ENCODE measurements at regions not wholly inside any gene's neighbourhood (a gene's known extent, or its start where the extent isn't known, plus 50 kb on each side); places are given as distances from the start of the nearest gene placed in this dataset.
"Not testable (repeated sequence)": the region's sequence is repeated elsewhere in the genome, so short reads cannot be mapped to it uniquely, and the experiment has no call there.

- no peak for DNase-seq (ENCODE audit: low read depth in 2 of 2)
Measured at GRCh38 chr15:96199111-96199510, 131.4 kb upstream of the NR2F2 start.

- DNase-seq (ENCODE audit: low read depth in 2 of 2) = no peak
Measured at GRCh38 chr15:96200357-96200967, 130.0 kb upstream of the NR2F2 start.

GRCh38 chr15:96201696-96202095 is 128.8 kb upstream of the NR2F2 start:
- no peak for DNase-seq (ENCODE audit: low read depth in 2 of 2)

GRCh38 chr15:96205588-96205987 is 124.9 kb upstream of the NR2F2 start:
- not testable (repeated sequence) for DNase-seq (ENCODE audit: low read depth in 2 of 2)

- DNase-seq (ENCODE audit: low read depth in 2 of 2) = no peak
Measured at GRCh38 chr15:96207377-96208006, 123.0 kb upstream of the NR2F2 start.

- no peak for DNase-seq (ENCODE audit: low read depth in 2 of 2)
Measured at GRCh38 chr15:96209285-96209735, 121.2 kb upstream of the NR2F2 start.

GRCh38 chr15:96213045-96213444 is 117.5 kb upstream of the NR2F2 start:
- no peak for DNase-seq (ENCODE audit: low read depth in 2 of 2)

GRCh38 chr15:96213896-96214295 is 116.6 kb upstream of the NR2F2 start:
- DNase-seq (ENCODE audit: low read depth in 2 of 2) = no peak

- DNase-seq (ENCODE audit: low read depth in 2 of 2) = not testable (repeated sequence)
Measured at GRCh38 chr15:96216481-96216880, 114.0 kb upstream of the NR2F2 start.

- no peak for DNase-seq (ENCODE audit: low read depth in 2 of 2)
Measured at GRCh38 chr15:96217983-96218382, 112.5 kb upstream of the NR2F2 start.

GRCh38 chr15:96218623-96219455 is 111.7 kb upstream of the NR2F2 start:
- DNase-seq (ENCODE audit: low read depth in 2 of 2) = no peak

GRCh38 chr15:96219681-96220080 is 110.8 kb upstream of the NR2F2 start:
- no peak for DNase-seq (ENCODE audit: low read depth in 2 of 2)

- no peak for DNase-seq (ENCODE audit: low read depth in 2 of 2)
Measured at GRCh38 chr15:96220657-96221056, 109.8 kb upstream of the NR2F2 start.

- DNase-seq (ENCODE audit: low read depth in 2 of 2) = no peak
Measured at GRCh38 chr15:96222981-96223380, 107.5 kb upstream of the NR2F2 start.

- DNase-seq (ENCODE audit: low read depth in 2 of 2) = no peak
Measured at GRCh38 chr15:96223939-96224338, 106.6 kb upstream of the NR2F2 start.

- no peak for DNase-seq (ENCODE audit: low read depth in 2 of 2)
Measured at GRCh38 chr15:96225642-96226259, 104.7 kb upstream of the NR2F2 start.

- DNase-seq (ENCODE audit: low read depth in 2 of 2) = no peak
Measured at GRCh38 chr15:96230526-96231181, 99.8 kb upstream of the NR2F2 start.

- DNase-seq (ENCODE audit: low read depth in 2 of 2) = no peak
Measured at GRCh38 chr15:96232335-96232734, 98.2 kb upstream of the NR2F2 start.

- no peak for DNase-seq (ENCODE audit: low read depth in 2 of 2)
Measured at GRCh38 chr15:96234109-96234892, 96.2 kb upstream of the NR2F2 start.

GRCh38 chr15:96237002-96237401 is 93.5 kb upstream of the NR2F2 start:
- DNase-seq (ENCODE audit: low read depth in 2 of 2) = no peak

- DNase-seq (ENCODE audit: low read depth in 2 of 2) = no peak
Measured at GRCh38 chr15:96242761-96243160, 87.7 kb upstream of the NR2F2 start.

All from stimulated activated CD8-positive, alpha-beta memory T cell treated with anti-CD3 and anti-CD28 coated beads, Interleukin-2, amount 100 ng/mL, for 48 hours (primary cell).